Cardiac fibroblast (primary cell): ENCODE measurements at regions not wholly inside any gene's neighbourhood (a gene's known extent, or its start where the extent isn't known, plus 50 kb on each side); places are given as distances from the start of the nearest gene placed in this dataset.

Source experiments
- DNase-seq, 2 donors: peaks; one replicate each; pipeline versions ENCODE4 v3.0.0 to v3.0.0-alpha.2; 2010; ENCODE audit warnings: low read depth in 2 of 2
- H3K4me3 ChIP-seq, 2 donors: replicated peaks in 1 of 2; 1 replicate in 1 of 2; 2 replicates in 1 of 2; pipeline ENCODE4 v1.5.1; 2011; ENCODE audit warnings: low read depth in 2 of 2, low read length in 2 of 2, mild to moderate bottlenecking in 2 of 2, moderate library complexity in 1 of 2
- TF ChIP-seq, protein P1 (sequence below): IDR thresholded peaks from one replicate; pipeline ENCODE4 v1.5.1; 2011; ENCODE audit warnings: low read depth, mild to moderate bottlenecking, low read length, inconsistent platforms

DNA sequence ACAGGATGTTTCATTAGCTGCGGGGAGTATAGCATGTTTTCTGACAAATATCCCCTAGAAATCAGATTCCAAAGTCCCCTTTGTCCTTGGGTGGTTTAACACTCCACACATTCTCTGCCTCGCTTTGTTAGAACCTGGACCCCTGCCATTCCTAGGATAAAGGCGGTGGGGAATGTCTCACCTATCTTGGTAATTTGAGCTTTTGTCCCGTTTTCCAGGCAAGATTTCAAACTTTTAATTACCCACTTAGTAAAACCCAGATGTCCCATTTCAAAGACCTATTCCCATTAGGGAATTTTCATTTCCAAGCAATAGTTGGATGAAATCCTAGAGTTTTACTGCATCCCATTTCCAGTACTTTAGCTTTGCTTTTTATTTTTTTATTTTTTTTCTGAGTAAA, 501.0 kb upstream of the MAP3K7 start:
- DNase-seq = no peak

DNA sequence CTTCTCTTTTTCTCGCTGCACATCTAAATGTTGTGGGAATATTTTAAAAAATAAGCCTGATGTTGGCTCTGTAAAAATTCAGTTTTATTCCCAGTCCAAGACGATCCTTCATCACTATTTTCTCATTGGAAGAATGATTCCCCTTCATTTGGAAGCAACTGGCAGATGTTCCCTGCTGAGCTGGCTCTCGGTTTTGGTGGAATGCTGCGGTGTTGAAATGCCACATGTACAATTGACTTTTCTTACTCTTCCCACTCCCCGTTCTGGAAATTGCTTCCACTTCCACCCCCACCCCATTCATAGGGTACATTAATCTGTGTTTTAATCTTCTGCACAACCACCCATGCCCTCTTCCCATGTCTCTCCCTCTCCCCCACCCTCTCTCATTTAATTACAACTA, 496.3 kb upstream of the MAP3K7 start:
- DNase-seq = peak in 1 of 2 donors; percentile 5
- no peak overlapping the region for H3K4me3 ChIP-seq

More for the DNA sequence above, 501.0 kb upstream of the MAP3K7 start:
- TF ChIP-seq, protein P1, sequence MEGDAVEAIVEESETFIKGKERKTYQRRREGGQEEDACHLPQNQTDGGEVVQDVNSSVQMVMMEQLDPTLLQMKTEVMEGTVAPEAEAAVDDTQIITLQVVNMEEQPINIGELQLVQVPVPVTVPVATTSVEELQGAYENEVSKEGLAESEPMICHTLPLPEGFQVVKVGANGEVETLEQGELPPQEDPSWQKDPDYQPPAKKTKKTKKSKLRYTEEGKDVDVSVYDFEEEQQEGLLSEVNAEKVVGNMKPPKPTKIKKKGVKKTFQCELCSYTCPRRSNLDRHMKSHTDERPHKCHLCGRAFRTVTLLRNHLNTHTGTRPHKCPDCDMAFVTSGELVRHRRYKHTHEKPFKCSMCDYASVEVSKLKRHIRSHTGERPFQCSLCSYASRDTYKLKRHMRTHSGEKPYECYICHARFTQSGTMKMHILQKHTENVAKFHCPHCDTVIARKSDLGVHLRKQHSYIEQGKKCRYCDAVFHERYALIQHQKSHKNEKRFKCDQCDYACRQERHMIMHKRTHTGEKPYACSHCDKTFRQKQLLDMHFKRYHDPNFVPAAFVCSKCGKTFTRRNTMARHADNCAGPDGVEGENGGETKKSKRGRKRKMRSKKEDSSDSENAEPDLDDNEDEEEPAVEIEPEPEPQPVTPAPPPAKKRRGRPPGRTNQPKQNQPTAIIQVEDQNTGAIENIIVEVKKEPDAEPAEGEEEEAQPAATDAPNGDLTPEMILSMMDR = no peak
- H3K4me3 ChIP-seq = no peak overlapping the region

DNA sequence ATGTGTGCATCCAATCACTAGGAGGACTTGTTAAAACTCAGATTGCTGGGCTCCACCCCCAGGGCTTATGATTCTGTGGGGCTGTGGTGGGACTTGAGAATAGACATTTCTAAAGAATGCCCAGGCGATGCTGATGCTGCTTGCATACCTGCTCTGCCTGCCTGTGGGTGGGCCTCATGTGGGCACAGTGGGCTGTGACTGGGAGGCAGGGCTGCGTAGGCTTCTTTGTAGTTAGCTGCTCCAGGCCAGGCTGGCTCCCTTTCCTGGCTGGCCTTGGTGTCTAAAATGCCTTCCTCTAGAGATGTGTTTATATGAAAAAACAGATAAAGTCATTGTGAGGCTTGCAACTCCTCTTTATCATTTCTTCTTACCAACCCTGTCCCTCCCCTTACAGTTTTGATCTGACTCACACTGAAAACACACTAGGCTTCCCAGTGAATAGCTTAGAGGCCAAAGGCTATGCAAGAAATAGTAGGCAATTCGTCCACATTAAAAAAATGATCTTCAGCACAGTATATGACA, 495.5 kb upstream of the MAP3K7 start:
- TF ChIP-seq, protein P1 = no peak
- DNase-seq = peak in 1 of 2 donors; percentile 24
- H3K4me3 ChIP-seq = no peak overlapping the region

More for the DNA sequence above, 496.3 kb upstream of the MAP3K7 start:
- TF ChIP-seq, protein P1 = no peak

DNA sequence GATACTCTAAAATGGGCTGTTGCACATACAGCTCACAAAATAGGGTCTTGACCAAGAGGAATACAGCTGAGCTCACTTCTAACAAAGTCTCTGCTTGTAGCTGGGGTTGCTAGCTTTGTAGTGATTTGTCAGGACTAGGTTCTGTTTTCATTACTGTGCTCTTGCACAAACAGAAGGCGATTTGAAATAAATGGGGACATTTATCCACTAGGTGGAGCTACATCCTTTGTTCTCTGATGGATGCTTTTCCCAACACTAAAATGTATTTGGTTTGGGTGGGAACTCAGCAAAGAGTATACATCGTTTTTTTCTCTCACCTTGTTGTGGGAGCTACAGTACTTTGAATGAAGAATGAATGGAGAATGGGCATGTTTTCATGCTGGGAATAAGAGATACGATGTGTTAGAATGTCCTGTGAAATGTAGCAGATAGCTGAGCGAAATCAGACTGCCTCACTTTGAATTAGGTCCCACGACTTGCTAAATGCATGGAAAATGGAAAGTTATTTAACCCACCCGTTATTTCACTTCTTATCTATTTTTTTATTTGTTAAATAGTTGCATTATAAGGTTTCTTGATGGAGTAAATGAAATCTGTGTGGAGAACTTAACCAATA, 494.7 kb upstream of the MAP3K7 start:
- peak; percentile 64 to 65 for DNase-seq
- TF ChIP-seq, protein P1 = peak; percentile 57
- H3K4me3 ChIP-seq = no peak overlapping the region

DNA sequence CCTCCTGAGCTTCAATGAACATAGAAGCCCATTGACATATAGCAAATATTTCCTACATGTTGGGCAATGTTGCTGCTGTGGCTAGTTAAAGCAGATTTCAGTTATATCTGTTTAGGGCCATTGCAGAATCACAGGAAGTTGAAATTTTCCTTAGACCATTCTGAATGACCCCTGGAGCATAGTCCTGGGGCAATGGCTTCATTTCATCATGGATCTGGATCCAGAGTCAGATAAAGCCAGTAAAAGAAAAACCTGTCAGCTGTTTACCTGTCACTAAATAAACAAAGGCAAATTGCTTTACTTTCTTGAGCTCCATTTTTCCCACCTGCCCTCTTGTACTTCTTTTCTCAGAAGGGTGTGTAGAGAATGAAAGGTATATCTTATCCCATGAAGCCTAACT, 494.0 kb upstream of the MAP3K7 start:
- no peak for DNase-seq
- H3K4me3 ChIP-seq = no peak overlapping the region
- TF ChIP-seq, protein P1 = no peak

DNA sequence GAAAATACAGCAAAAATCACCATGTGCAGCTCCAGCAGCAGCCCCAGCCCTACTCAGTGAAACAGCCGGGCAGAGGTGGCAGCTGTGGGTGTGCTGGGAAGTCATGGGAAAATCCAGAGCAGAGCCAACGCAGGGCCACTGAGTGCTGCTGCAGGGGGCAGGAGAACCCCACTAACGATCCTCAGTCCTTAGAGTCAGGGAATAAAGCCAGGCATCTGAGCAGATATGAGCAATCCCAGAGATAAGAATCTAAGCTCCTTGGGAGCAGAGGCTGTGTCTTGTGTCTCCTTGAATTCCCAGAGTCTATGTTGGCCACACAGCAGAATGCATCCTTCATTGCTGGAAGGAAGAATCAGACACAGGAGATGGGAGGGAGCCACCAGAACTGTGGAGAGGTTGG, 493.1 kb upstream of the MAP3K7 start:
- DNase-seq = no peak
- TF ChIP-seq, protein P1 = no peak
- H3K4me3 ChIP-seq = no peak overlapping the region
